ENCODE measurements at regions not wholly inside any gene's neighbourhood (a gene's known extent, or its start where the extent isn't known, plus 50 kb on each side); places are given as distances from the start of the nearest gene placed in this dataset.

DNA sequence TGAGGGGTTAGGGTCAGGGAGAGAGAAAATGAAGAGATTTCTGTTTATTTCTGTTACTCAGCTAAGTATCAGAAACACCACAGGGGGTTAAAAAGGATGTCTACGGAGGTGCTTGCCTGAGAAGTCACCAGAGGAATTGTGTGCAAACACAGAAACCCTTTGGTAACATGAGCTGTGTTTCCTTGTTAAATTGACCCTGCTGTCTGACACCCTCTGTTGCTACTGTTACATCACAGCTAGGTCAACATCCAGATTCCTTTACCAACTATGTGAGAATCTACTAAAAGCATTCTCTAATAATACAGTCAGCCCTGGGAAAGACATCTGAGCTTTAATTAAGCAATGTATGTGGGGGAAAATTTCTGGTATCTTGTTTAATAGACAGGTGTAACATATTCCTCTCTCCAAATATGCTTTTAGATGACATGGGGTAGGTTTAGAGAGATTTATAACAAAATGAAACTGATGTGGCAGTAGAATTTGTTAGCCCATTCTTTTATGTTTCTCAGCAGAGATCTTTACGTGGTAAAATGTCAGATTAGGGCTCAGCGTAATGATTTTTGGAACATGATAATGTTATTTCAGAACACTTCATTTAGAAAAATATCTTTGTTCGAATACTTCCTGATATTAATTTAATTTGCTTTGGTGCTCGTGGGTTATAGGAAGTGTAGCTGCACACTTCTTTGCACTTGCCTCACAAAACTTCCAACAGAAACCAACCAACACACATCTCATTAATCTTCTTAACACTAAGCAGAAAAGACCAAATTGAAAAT, 168.0 kb upstream of the AHR start (continued):
- TF ChIP-seq ZNF788 (CRISPR knock-in tag; IDR thresholded peaks at IDR 0.05; ENCODE audit: borderline replicate concordance) (peak; percentile 36; the same call in 1 of the 2 replicates), KMT2A (CRISPR knock-in tag; IDR thresholded peaks at IDR 0.05) (peak; percentile 57; the same call in 1 of the 2 replicates), ZNF800 (CRISPR knock-in tag; IDR thresholded peaks at IDR 0.05) (no peak), ZNF10 (CRISPR knock-in tag; IDR thresholded peaks at IDR 0.05; ENCODE audit: borderline replicate concordance, low read depth) (no peak), NR2F6 (IDR thresholded peaks at IDR 0.05) (peak; percentile 93), NR2F6 (CRISPR knock-in tag; IDR thresholded peaks at IDR 0.05) (peak; percentile 95), MIER2 (CRISPR knock-in tag; IDR thresholded peaks at IDR 0.05) (peak; percentile 74; the same call in 1 of the 2 replicates), ISL2 (CRISPR knock-in tag; IDR thresholded peaks at IDR 0.05) (peak; percentile 98), ZNF691 (CRISPR knock-in tag; IDR thresholded peaks at IDR 0.05; ENCODE audit: borderline replicate concordance, low read depth) (peak; percentile 64; the same call in 1 of the 2 replicates), HDAC1 (CRISPR knock-in tag; IDR thresholded peaks at IDR 0.05) (peak; percentile 80), FOXJ3 (CRISPR knock-in tag; IDR thresholded peaks at IDR 0.05; ENCODE audit: borderline replicate concordance) (peak; percentile 99), ZNF234 (CRISPR knock-in tag; conservative IDR thresholded peaks at IDR 0.05) (no peak), ZBTB4 (CRISPR knock-in tag; IDR thresholded peaks at IDR 0.05; ENCODE audit: borderline replicate concordance) (no peak), NCOA2 (CRISPR knock-in tag; IDR thresholded peaks at IDR 0.05) (peak; percentile 98), ZMYM3 (CRISPR knock-in tag; IDR thresholded peaks at IDR 0.05) (peak; percentile 70; the same call in 1 of the 2 replicates), NCOR1 (IDR thresholded peaks at IDR 0.05; ENCODE audit: borderline replicate concordance, low read length) (peak; percentile 80; the same call in 1 of the 2 replicates), ZMYM4 (CRISPR knock-in tag; IDR thresholded peaks at IDR 0.05) (peak; percentile 97)
- TF ChIP-seq, protein P1, sequence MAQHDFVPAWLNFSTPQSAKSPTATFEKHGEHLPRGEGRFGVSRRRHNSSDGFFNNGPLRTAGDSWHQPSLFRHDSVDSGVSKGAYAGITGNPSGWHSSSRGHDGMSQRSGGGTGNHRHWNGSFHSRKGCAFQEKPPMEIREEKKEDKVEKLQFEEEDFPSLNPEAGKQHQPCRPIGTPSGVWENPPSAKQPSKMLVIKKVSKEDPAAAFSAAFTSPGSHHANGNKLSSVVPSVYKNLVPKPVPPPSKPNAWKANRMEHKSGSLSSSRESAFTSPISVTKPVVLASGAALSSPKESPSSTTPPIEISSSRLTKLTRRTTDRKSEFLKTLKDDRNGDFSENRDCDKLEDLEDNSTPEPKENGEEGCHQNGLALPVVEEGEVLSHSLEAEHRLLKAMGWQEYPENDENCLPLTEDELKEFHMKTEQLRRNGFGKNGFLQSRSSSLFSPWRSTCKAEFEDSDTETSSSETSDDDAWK (CRISPR knock-in tag; IDR thresholded peaks at IDR 0.05): no peak
- TF ChIP-seq, protein P2, sequence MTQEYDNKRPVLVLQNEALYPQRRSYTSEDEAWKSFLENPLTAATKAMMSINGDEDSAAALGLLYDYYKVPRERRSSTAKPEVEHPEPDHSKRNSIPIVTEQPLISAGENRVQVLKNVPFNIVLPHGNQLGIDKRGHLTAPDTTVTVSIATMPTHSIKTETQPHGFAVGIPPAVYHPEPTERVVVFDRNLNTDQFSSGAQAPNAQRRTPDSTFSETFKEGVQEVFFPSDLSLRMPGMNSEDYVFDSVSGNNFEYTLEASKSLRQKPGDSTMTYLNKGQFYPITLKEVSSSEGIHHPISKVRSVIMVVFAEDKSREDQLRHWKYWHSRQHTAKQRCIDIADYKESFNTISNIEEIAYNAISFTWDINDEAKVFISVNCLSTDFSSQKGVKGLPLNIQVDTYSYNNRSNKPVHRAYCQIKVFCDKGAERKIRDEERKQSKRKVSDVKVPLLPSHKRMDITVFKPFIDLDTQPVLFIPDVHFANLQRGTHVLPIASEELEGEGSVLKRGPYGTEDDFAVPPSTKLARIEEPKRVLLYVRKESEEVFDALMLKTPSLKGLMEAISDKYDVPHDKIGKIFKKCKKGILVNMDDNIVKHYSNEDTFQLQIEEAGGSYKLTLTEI (CRISPR knock-in tag; conservative IDR thresholded peaks at IDR 0.05): no peak
- TF ChIP-seq, protein P3, sequence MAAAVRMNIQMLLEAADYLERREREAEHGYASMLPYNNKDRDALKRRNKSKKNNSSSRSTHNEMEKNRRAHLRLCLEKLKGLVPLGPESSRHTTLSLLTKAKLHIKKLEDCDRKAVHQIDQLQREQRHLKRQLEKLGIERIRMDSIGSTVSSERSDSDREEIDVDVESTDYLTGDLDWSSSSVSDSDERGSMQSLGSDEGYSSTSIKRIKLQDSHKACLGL (CRISPR knock-in tag; IDR thresholded peaks at IDR 0.05): no peak

All from HepG2 (cell line).